HG02885 (cell line): ENCODE measurements at regions not wholly inside any gene's neighbourhood (a gene's known extent, or its start where the extent isn't known, plus 50 kb on each side); places are given as distances from the start of the nearest gene placed in this dataset.
"Not testable (repeated sequence)": the region's sequence is repeated elsewhere in the genome, so short reads cannot be mapped to it uniquely, and the experiment has no call there.

Experiments
- ATAC-seq: cut with Tn5 transposase; IDR thresholded peaks from one replicate; pipeline ENCODE4 v1.9.1; 2021; ENCODE audit warnings: mild to moderate bottlenecking; ENCODE audit not compliant: unreplicated experiment, poor library complexity

DNA sequence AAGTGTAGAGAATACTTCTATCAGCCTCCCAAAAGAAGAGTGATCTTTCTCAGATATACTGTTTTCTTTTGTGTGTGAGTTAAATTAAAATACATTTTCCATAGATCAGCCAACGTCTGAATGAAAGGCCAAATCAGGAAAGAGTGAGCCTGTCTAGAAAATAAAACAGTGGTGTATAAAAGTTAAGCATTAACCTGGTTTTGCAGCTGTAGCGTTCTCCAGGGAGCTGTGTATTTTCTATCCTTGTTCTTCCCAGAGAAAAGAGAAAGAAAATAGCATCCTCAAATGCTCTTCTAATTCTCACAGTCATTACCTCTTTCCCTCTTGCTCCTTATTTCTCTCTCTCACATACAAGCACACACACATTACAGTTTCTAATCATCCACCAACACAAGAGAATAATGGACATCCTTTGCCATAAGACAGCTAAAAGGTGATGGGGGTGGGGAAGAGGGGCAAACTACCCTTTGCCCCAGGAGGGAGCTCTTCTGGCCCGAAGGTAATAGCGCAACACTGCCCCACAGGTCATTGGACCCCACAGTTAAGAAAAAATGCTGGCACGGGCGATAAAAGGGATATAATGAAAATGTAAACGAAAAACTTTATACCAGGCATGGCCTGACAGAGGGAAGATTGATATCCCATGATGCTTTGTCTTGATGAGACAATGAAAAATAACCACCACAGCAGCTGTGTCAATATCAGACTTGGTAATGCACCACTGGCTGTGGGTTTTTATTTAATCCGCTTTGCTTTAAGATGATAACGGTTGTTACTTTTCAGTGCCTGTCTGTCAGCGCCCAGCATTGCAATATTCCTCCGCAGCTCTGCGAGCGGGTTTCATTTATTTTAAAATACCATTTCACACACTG is 150.3 kb downstream of the NUF2 start:
- ATAC-seq = no peak

- ATAC-seq = no peak
Measured at GRCh38 chr1:163472651-163473248, 151.0 kb downstream of the NUF2 start.

DNA sequence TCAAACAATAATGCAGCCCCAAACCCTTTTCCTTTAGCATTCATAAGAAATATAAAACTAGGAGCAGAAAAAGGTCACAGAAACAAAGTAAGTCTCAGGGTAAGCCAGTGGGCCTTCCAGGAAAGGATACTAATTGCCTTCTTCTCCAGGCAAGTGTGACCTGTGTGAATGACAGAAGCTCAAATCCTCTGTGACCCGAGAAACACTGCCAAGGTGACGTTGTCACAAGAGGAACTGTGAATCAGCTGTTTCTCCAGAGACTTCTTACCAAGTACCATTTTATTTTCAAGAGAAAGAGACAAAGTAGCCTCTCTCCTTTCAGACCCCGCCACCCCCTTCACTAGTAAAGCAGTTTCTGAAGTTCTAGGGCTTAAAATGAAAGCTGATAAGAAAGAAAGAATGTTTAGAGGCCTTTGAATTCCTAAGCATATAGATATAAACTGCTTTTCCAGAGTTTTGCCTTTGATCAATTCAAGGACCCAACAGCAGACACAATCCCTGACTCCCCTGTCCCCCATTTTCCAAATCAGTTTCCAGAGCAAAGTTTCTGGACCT is 155.6 kb downstream of the NUF2 start:
- ATAC-seq = no peak

- not testable (repeated sequence) for ATAC-seq
Measured at GRCh38 chr1:163498391-163499330, 176.9 kb downstream of the NUF2 start.

DNA sequence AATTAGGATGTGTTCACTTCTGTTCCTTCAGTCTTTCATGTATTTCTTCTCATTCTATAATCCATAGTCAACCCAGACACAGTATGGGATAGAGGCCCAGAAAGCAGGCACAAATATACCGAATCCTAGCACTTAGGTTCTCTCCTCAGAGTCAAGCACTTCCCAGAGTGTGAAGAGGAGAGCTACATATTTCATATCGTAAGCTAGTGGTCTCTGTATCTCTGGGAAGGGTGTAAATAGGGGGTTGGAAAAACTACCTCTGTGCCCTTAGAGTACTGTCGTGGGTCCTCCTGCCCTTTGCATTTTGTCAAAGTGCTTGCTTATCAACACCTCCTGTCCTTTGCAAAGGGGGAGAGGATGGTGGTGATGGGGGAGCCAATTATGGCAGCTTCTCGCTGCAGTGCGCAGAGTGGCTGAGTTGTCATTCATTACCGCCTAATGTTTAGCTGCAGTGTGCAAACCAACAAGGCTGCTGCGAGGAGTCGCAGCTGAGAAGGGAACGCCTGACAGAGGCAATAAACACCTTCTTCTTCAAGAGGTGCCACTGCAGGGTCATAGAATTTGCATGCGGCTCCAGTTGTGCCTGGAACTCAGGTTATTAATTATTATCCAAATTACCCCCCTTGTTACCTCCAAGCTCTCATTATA is 182.7 kb downstream of the NUF2 start:
- no peak for ATAC-seq

DNA sequence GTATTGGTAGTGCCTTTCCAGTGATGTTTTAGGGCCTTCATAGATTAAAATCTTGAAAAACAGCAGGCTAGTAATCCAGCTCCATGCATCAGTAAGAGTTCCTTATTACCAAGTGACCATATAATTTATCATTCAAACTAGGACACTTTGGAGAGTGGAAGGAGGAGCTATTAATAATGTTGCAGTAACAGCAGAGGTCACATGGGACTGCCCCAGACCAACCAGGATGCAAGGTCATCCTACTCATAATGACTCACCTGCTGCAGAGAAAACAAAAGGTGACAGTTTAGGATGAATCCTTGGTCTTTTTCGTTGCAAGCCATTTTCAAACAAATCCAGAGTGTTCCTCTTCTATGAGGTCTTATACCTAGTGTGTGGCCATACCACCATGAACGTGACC is 187.4 kb downstream of the NUF2 start:
- no peak for ATAC-seq

- ATAC-seq = no peak
Measured at GRCh38 chr1:163512349-163512989, 190.7 kb downstream of the NUF2 start.

DNA sequence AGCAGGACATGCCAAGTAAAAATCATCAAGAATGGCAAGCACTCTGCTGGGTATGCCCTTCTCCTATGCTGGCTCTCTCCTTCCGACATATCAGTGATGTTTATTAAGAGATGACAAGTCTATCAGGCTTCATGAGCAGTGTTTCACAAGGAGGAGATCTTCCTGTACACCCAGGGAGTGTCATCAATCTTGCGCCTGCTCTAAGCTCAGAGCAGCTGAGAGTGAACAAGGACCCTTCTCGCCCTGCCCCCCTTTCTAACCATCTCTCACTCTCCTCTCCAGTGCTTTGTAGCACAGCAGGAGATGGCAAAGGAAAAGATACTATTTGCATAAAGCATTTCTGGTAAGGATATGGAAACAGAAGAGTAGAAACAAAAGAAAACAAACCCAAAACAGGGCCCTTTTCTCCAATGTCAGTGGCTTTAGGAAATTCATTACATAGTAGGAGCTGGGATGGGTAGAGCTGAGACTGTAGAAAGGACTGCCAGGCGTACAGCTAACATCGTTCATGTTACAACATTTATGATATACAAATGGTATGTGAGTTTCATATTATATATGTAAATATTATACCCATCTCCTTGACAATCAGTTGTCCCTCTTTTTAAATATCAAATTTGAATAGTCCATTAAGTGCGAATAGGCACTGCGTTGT is 201.7 kb downstream of the NUF2 start:
- no peak for ATAC-seq

DNA sequence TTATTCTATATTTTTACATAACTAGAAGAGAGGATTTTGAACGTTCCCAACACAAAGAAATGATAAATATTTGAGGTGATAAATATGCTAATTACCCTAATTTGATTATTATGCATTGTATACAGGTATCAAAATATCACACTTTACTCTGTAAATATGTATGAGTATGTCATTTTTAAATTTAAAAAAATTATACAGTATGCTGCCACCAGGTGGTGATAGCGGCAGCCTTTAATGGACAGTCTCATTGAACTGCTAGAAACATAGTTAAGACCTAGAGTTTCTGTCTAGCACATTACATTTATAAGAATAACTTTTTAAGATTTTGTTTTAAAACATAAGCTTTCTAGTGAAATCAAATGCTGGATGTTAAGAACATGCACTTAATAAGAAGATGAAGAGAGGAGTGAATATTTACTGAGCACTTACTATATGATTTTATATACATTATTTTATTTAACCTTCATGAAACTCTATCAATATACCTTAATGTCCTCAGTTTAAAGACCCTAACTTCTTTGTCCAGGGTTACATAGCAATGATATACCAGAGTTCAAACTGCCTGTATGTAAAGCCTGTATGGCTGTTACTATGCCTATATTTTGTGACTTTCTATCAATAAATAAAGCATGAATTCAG is 207.1 kb downstream of the NUF2 start:
- peak; percentile 87 for ATAC-seq

GRCh38 chr1:163531345-163531744 is 209.6 kb downstream of the NUF2 start:
- ATAC-seq = no peak

DNA sequence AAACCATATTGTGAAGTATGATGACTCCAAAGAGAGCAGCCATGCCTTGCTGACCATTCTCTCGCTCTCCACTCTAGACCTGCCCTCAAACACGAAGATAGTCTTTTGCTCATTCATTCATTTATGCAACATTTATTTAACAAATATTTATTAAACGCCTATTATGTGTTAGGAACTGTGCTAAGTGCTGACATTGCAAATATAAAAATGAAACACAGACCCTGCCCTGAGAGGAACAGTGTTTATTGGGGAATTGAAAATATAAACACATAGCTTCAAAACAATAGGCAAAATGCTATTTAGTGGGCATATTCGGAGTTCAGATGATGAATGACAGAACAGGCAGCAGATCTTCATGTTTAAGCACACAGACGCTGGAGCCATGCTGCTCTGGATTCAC is 213.6 kb downstream of the NUF2 start:
- ATAC-seq = no peak

GRCh38 chr1:163535807-163536206 is 214.1 kb downstream of the NUF2 start:
- no peak for ATAC-seq

DNA sequence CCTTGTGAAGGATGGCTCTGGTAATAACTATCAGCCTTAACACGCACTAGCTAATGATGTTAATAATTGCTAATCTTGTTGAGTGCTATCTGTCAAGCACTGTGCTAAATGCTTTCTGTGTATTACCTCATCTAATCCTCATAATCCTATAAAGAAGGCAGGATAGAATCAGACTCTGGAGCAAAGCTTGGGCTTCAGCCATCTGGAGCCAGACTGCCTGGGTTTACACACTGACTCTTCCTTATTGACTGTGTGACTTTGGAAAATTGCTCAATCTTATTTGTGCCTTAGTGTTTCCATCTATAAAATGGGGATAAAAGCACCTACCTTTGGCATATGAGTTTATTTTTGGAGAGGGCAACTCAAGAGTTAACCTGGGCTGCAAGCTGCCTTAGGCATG is 216.1 kb downstream of the NUF2 start:
- no peak for ATAC-seq

GRCh38 chr1:163538667-163539066 is 216.9 kb downstream of the NUF2 start:
- no peak for ATAC-seq

DNA sequence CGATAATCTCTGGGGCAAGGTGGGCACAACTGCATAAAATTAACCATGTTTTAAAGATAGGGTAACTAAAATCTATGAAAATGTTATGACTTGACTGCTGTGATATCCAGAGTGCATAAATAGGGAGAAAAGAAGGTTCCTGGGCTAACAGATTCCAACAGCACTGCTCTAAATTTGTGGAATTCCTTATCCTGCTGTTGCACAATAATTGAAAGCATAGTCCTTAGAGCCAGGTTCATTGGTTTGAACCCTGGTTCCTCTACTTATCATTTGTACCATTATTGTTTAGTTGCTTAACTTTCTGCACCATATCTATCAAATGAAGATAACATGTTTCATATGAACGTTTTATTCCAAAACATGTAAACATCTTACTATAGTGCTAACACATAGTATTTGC is 219.0 kb downstream of the NUF2 start:
- ATAC-seq = no peak

DNA sequence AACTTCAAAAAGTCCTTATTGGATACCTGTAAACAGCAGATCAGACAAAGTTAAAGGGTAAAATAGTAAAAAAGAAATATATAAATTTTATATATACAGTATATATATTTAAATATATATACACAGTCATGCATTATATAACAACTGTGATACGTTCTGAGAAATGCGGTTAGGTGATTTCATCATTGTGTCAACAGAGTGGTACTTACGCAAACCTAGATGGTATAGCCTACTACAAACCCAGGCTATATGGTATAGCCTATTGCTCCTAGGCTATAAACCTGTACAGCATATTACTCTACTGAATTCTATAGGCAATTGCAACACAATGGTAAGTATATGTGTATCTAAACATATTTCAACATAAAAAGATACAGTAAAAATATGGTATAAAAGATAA is 222.7 kb downstream of the NUF2 start:
- ATAC-seq = no peak

DNA sequence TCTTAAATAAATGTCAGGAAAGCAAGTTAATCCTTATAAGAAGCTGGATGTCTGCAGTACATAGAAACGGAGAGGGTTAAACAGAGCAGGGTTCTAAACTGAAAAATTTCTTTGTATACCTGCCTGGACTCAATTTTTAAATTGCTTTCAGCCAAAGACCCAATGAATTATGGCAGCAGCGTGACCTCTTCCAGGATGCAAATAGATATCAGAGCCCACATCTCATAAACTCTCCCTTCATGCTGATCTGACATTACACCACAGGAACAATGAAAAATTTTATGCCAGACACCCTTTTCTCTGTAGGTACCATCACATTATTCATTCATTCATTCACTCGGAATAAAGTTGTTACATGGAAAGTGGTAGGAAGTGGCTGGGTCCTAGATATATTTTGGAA is 236.4 kb downstream of the NUF2 start:
- no peak for ATAC-seq

DNA sequence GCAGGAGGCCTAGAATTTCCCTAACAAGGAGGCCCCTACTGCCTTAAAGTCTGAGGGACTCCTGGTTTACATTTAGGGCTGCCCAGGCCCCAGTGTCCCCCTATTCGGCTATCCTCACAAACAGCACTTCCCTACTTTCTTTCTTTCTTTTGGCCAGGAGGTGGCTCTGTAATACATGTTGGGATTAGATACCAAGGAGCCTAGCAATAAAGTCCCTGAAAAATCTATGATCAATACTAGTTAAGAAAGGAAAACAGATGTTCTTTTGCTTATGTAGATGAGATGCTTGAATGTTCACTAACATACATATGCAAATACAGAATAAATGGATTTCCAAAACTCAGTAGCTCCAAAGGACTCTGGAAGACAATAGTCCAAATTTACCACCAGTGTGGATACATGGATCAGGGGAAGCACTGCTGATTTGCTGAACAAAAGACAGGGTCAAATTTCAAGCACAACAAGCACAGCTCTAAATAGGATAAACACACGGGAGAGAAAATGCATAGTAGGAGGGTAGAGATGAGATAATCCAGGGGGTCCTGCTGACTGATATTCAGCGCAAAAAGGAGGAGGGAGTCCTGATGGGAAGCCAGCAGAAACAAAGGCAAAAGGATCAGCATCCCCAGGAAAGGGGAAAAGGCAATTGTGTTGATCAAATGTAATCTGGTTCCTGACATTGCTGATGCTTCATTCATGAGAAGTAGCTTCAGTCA is 240.0 kb downstream of the NUF2 start:
- ATAC-seq = no peak
